Stomach (tissue), 4 donors: ENCODE measurements at regions not wholly inside any gene's neighbourhood (a gene's known extent, or its start where the extent isn't known, plus 50 kb on each side); places are given as distances from the start of the nearest gene placed in this dataset.

Source experiments
- POLR2A ChIP-seq, 4 donors: fragments of 450-650 bp; IDR thresholded peaks; one replicate each; pipeline ENCODE4 v1.6.1; 2016; ENCODE audit warnings: antibody characterized with exemption in 4 of 4, control low read depth in 2 of 4, mild to moderate bottlenecking in 1 of 4, moderate library complexity in 1 of 4
- TF ChIP-seq, protein P1 (sequence below), 7 experiments: fragments of 450-650 bp in 4 of 7; fragments of 200-600 bp in 3 of 7; sonication (generic) in 3 of 7; IDR thresholded peaks; one replicate each; pipeline ENCODE4 v1.5.1; 2016 to 2019; ENCODE audit warnings: antibody characterized with exemption in 7 of 7, control low read depth in 2 of 7, mild to moderate bottlenecking in 1 of 7

DNA sequence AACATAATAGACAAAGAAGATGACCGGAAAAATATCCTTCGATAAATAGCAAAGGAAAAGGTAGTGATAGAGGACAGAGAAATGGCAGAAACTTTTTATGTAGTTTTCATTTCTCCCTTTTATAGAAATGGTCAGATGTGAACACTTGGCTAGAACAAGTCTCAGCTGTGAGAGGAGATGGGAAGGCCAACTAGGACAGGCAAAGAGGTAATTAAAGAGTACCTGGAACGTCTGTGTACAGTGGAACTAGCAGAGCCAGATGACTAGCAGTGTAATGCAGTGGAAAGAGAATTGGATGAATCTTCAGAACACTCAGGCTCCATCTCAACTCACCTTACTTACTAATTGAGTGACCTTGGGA lies 69.2 kb downstream of the NABP1 start:
- TF ChIP-seq, protein P1, sequence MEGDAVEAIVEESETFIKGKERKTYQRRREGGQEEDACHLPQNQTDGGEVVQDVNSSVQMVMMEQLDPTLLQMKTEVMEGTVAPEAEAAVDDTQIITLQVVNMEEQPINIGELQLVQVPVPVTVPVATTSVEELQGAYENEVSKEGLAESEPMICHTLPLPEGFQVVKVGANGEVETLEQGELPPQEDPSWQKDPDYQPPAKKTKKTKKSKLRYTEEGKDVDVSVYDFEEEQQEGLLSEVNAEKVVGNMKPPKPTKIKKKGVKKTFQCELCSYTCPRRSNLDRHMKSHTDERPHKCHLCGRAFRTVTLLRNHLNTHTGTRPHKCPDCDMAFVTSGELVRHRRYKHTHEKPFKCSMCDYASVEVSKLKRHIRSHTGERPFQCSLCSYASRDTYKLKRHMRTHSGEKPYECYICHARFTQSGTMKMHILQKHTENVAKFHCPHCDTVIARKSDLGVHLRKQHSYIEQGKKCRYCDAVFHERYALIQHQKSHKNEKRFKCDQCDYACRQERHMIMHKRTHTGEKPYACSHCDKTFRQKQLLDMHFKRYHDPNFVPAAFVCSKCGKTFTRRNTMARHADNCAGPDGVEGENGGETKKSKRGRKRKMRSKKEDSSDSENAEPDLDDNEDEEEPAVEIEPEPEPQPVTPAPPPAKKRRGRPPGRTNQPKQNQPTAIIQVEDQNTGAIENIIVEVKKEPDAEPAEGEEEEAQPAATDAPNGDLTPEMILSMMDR (IDR thresholded peaks at IDR 0.05): no peak
- TF ChIP-seq POLR2A (IDR thresholded peaks at IDR 0.05): no peak
